Thyroid gland (tissue), 4 donors: ENCODE measurements at regions not wholly inside any gene's neighbourhood (a gene's known extent, or its start where the extent isn't known, plus 50 kb on each side); places are given as distances from the start of the nearest gene placed in this dataset.

Experiments
- POLR2A ChIP-seq, 2 donors: fragments of 450-650 bp; IDR thresholded peaks; one replicate each; pipeline ENCODE4 v1.6.1; 2017; ENCODE audit warnings: antibody characterized with exemption in 2 of 2, mild to moderate bottlenecking in 2 of 2, moderate library complexity in 1 of 2
- TF ChIP-seq, protein P1 (sequence below), 6 experiments: fragments of 200-600 bp in 3 of 6; fragments of 450-650 bp in 3 of 6; sonication (generic) in 3 of 6; IDR thresholded peaks; one replicate each; pipeline ENCODE4 v1.5.1; 2016 to 2019; ENCODE audit warnings: antibody characterized with exemption in 6 of 6, mild to moderate bottlenecking in 2 of 6, inconsistent platforms in 1 of 6, moderate library complexity in 1 of 6

DNA sequence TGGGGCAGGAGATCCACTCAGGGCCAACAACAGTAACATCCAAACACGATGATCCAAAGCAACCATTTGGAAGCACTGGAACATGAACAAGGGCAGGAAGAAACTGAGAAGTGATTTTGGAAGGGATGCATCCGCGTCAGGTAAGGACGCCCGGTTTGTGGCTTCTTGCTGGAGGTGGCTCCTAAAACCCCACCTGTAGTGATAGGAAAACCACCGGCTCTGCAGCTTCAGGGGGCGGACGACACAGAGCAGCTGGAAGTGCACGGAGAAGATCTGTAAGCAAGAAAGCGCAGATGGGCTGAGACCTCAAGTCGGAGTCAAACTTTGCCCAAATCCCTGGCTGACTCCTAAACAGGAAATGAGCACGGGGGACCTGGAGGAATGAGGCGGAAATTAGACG, 1066.1 kb downstream of the BRD1 start:
- TF ChIP-seq, protein P1, sequence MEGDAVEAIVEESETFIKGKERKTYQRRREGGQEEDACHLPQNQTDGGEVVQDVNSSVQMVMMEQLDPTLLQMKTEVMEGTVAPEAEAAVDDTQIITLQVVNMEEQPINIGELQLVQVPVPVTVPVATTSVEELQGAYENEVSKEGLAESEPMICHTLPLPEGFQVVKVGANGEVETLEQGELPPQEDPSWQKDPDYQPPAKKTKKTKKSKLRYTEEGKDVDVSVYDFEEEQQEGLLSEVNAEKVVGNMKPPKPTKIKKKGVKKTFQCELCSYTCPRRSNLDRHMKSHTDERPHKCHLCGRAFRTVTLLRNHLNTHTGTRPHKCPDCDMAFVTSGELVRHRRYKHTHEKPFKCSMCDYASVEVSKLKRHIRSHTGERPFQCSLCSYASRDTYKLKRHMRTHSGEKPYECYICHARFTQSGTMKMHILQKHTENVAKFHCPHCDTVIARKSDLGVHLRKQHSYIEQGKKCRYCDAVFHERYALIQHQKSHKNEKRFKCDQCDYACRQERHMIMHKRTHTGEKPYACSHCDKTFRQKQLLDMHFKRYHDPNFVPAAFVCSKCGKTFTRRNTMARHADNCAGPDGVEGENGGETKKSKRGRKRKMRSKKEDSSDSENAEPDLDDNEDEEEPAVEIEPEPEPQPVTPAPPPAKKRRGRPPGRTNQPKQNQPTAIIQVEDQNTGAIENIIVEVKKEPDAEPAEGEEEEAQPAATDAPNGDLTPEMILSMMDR (IDR thresholded peaks at IDR 0.05): no peak
- no peak for TF ChIP-seq POLR2A (IDR thresholded peaks at IDR 0.05)
